PC-3 (cell line): ENCODE measurements at regions not wholly inside any gene's neighbourhood (a gene's known extent, or its start where the extent isn't known, plus 50 kb on each side); places are given as distances from the start of the nearest gene placed in this dataset.

Source experiments
- ATAC-seq: fragments of 200-7000 bp; cut with Tn5 transposase; 2 replicates; pipeline ENCODE4 v1.9.1; 2020; ENCODE audit warnings: mild to moderate bottlenecking, moderate library complexity
- BruUV-seq: library from RNA; stranded (reverse); fragments of 400-500 nt; replicated peaks from 2 replicates; lab custom pipeline; 2021; lab: Mats Ljungman, UMichigan
- CTCF ChIA-PET: fragments of 300-600 bp; sonication (Branson Sonifier 250); formaldehyde crosslinking; loops from one replicate; lab custom pipeline; 2022; ENCODE audit warnings: antibody characterized with exemption; lab: Charles Lee
- POLR2A ChIA-PET: fragments of 300-600 bp; sonication (Branson Sonifier 250); formaldehyde crosslinking; loops from one replicate; lab custom pipeline; 2022; ENCODE audit warnings: antibody characterized with exemption; ENCODE audit not compliant: unreplicated experiment; lab: Charles Lee
- DNase-seq: peaks from one replicate; pipeline ENCODE4 v3.0.0-alpha.2; 2015
- H2AFZ ChIP-seq: fragments of 300-600 bp; sonication (generic); 2 replicates; pipeline ENCODE4 v1.6.0; 2016; ENCODE audit warnings: antibody characterized with exemption, low read length
- H3F3A ChIP-seq: fragments of 300-600 bp; sonication (generic); one replicate; pipeline ENCODE4 v1.6.0; 2017; ENCODE audit warnings: antibody characterized with exemption, low read length, control low read depth, mild to moderate bottlenecking; ENCODE audit not compliant: unreplicated experiment
- H3K27ac ChIP-seq: fragments of 300-600 bp; sonication (generic); 2 replicates; pipeline ENCODE4 v1.5.1; 2016; ENCODE audit warnings: mild to moderate bottlenecking, low read length
- H3K27me3 ChIP-seq: fragments of 300-600 bp; sonication (generic); 2 replicates; pipeline ENCODE4 v1.6.1; 2016; ENCODE audit warnings: low read length, mixed read lengths
- H3K36me3 ChIP-seq: fragments of 300-600 bp; sonication (generic); 2 replicates; pipeline ENCODE4 v1.6.1; 2016; ENCODE audit warnings: low read depth, mixed run types, low read length, mixed read lengths
- H3K4me1 ChIP-seq: fragments of 300-600 bp; sonication (generic); 2 replicates; pipeline ENCODE4 v1.5.1; 2016; ENCODE audit warnings: low read length; ENCODE audit not compliant: insufficient read depth
- H3K4me2 ChIP-seq: fragments of 300-600 bp; sonication (generic); 2 replicates; pipeline ENCODE4 v1.6.0; 2016; ENCODE audit warnings: low read length
- H3K4me3 ChIP-seq: fragments of 300-600 bp; sonication (generic); 2 replicates; pipeline ENCODE4 v1.5.1; 2016; ENCODE audit warnings: mild to moderate bottlenecking, low read length, mixed read lengths
- H3K79me2 ChIP-seq: fragments of 300-600 bp; sonication (generic); 2 replicates; pipeline ENCODE4 v1.6.1; 2017; ENCODE audit warnings: low read length, mixed read lengths
- H3K9ac ChIP-seq: fragments of 300-600 bp; sonication (generic); 2 replicates; pipeline ENCODE4 v1.6.0; 2016; ENCODE audit warnings: mild to moderate bottlenecking, low read length
- H3K9me2 ChIP-seq: fragments of 300-600 bp; sonication (generic); replicated peaks from 2 replicates; pipeline ENCODE4 v1.6.1; 2016; ENCODE audit warnings: mixed run types, low read length, mixed read lengths
- H3K9me3 ChIP-seq: fragments of 300-600 bp; sonication (generic); 2 replicates; pipeline ENCODE4 v1.6.1; 2016; ENCODE audit warnings: low read length, mixed read lengths
- H4K20me1 ChIP-seq: fragments of 300-600 bp; sonication (generic); 2 replicates; pipeline ENCODE4 v1.6.1; 2016; ENCODE audit warnings: low read length, mixed read lengths
- CTCF ChIP-seq: fragments of 300-600 bp; sonication (generic); conservative IDR thresholded peaks from 2 replicates; pipeline ENCODE4 v1.5.1; 2017; ENCODE audit warnings: antibody characterized with exemption, low read depth, mild to moderate bottlenecking, low read length
- EZH2 ChIP-seq: fragments of 300-600 bp; sonication (generic); IDR thresholded peaks from one replicate; pipeline ENCODE4 v1.6.1; 2017; ENCODE audit warnings: antibody characterized with exemption, mild to moderate bottlenecking, low read length; ENCODE audit not compliant: unreplicated experiment
- EZH2phosphoT487 ChIP-seq: fragments of 300-600 bp; sonication (generic); IDR thresholded peaks from 2 replicates; pipeline ENCODE4 v1.6.1; 2018; ENCODE audit warnings: mild to moderate bottlenecking, antibody characterized with exemption, low read length, borderline replicate concordance
- intact Hi-C: fragments of 100-400 bp; cut with micrococcal nuclease; formaldehyde crosslinking; loops from 2 replicates; pipeline ENCODE4 v1.9.0; 2023

- H3K27ac ChIP-seq, result no peak overlapping the region
- H3K36me3 ChIP-seq, result no peaks in the 10 kb centered on the region
These were observed 74.7 kb downstream of the LEPR start for GRCh38 chr1:65495137-65495536.

GRCh38 chr1:65497256-65497830 is 76.9 kb downstream of the LEPR start:
- TF ChIP-seq EZH2phosphoT487, result no peak
- TF ChIP-seq CTCF, result no peak
- TF ChIP-seq EZH2, result no peak
- no TSS peak for BruUV-seq
- H3K4me2 ChIP-seq, result no peak overlapping the region
- H4K20me1 ChIP-seq, result no peaks in the 10 kb centered on the region
- no peak overlapping the region for H3K4me3 ChIP-seq
- ChIA-PET CTCF (no interaction called here), POLR2A (no interaction called here)
- peaks cover 66% of the 10 kb centered on the region for H3K27me3 ChIP-seq
- intact Hi-C loops, result no loop called here
- no peak overlapping the region for H3K9ac ChIP-seq
- H3F3A ChIP-seq, result no peaks in the 10 kb centered on the region
- no peaks in the 10 kb centered on the region for H3K79me2 ChIP-seq
- H3K9me2 ChIP-seq, result no peaks in the 10 kb centered on the region
- DNase-seq (no peak), ATAC-seq (no peak)
- no peaks in the 10 kb centered on the region for H3K36me3 ChIP-seq
- no peak overlapping the region for H3K27ac ChIP-seq
- no peaks in the 10 kb centered on the region for H3K4me1 ChIP-seq
- H3K9me3 ChIP-seq, result no peaks in the 10 kb centered on the region
- H2AFZ ChIP-seq, result no peak overlapping the region

More at GRCh38 chr1:65495137-65495536, 74.7 kb downstream of the LEPR start:
- no TSS peak for BruUV-seq
- ChIA-PET POLR2A (no interaction called here), CTCF (no interaction called here)
- no peak for ATAC-seq
- Histone ChIP-seq H3K9me3 (no peaks in the 10 kb centered on the region), H4K20me1 (no peaks in the 10 kb centered on the region), H2AFZ (no peak overlapping the region), H3K9me2 (no peaks in the 10 kb centered on the region), H3F3A (no peaks in the 10 kb centered on the region), H3K4me1 (no peaks in the 10 kb centered on the region), H3K4me2 (no peak overlapping the region), H3K79me2 (no peaks in the 10 kb centered on the region), H3K4me3 (no peak overlapping the region), H3K27me3 (peaks cover 72% of the 10 kb centered on the region), H3K9ac (no peak overlapping the region)
- TF ChIP-seq EZH2phosphoT487 (no peak), EZH2 (no peak), CTCF (no peak)
- intact Hi-C loops, result no loop called here
- no peak for DNase-seq

GRCh38 chr1:65503427-65503826 is 83.0 kb downstream of the LEPR start:
- no TSS peak for BruUV-seq
- Histone ChIP-seq H3K27ac (no peak overlapping the region), H3K36me3 (no peaks in the 10 kb centered on the region), H3K9ac (no peak overlapping the region), H3K4me1 (no peaks in the 10 kb centered on the region), H3K4me2 (no peak overlapping the region), H3K9me2 (no peaks in the 10 kb centered on the region), H3F3A (no peaks in the 10 kb centered on the region), H4K20me1 (no peaks in the 10 kb centered on the region), H3K9me3 (no peaks in the 10 kb centered on the region), H3K79me2 (no peaks in the 10 kb centered on the region), H3K27me3 (peaks cover 67% of the 10 kb centered on the region), H3K4me3 (no peak overlapping the region), H2AFZ (no peak overlapping the region)
- ATAC-seq (no peak), DNase-seq (no peak)
- POLR2A ChIA-PET, result no interaction called here
- intact Hi-C loops, result no loop called here
- CTCF ChIA-PET, result no interaction called here
- no peak for TF ChIP-seq CTCF
- no peak for TF ChIP-seq EZH2phosphoT487
- no peak for TF ChIP-seq EZH2
